ENCODE measurements at regions not wholly inside any gene's neighbourhood (a gene's known extent, or its start where the extent isn't known, plus 50 kb on each side); places are given as distances from the start of the nearest gene placed in this dataset.
A peak's percentile ranks its signal among the peaks of the same experiment; 100 is the strongest.

- no peak overlapping the region for H3K9ac ChIP-seq (ENCODE audit: insufficient read depth in 1 of 2, low read length in 2 of 2)
- no peak overlapping the region for H3K4me3 ChIP-seq
- ATAC-seq (ENCODE audit: insufficient read depth, low FRiP score), result no peak
- H3K36me3 ChIP-seq (ENCODE audit: control insufficient read depth in 4 of 4, insufficient read depth in 4 of 4, low read length in 4 of 4), result no peaks in the 10 kb centered on the region
- H3K27ac ChIP-seq (ENCODE audit: low read depth in 1 of 2, low read length in 1 of 2), result no peak overlapping the region
- H3K4me1 ChIP-seq (ENCODE audit: control insufficient read depth in 5 of 5, insufficient read depth in 5 of 5, low read length in 5 of 5), result peaks cover 0 to 12% (median 0%) of the 10 kb centered on the region in 5 donors
- DNase-seq, result no peak
- H3K27me3 ChIP-seq (ENCODE audit: control insufficient read depth in 3 of 3, insufficient read depth in 3 of 3, low read length in 2 of 3), result no peaks in the 10 kb centered on the region
- TF ChIP-seq, protein P1, sequence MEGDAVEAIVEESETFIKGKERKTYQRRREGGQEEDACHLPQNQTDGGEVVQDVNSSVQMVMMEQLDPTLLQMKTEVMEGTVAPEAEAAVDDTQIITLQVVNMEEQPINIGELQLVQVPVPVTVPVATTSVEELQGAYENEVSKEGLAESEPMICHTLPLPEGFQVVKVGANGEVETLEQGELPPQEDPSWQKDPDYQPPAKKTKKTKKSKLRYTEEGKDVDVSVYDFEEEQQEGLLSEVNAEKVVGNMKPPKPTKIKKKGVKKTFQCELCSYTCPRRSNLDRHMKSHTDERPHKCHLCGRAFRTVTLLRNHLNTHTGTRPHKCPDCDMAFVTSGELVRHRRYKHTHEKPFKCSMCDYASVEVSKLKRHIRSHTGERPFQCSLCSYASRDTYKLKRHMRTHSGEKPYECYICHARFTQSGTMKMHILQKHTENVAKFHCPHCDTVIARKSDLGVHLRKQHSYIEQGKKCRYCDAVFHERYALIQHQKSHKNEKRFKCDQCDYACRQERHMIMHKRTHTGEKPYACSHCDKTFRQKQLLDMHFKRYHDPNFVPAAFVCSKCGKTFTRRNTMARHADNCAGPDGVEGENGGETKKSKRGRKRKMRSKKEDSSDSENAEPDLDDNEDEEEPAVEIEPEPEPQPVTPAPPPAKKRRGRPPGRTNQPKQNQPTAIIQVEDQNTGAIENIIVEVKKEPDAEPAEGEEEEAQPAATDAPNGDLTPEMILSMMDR (IDR thresholded peaks at IDR 0.05; ENCODE audit: control extremely low read depth, extremely low read depth), result no peak
- no peaks in the 10 kb centered on the region for H3K9me3 ChIP-seq (ENCODE audit: control insufficient read depth in 4 of 4, insufficient read depth in 3 of 4, low read length in 3 of 4)
- WGBS, 2 donors, result 77 to 91% methylated on average over 19 to 20 of the region's 20 CpGs
Measured at GRCh38 chr14:101194373-101195308, 291.1 kb upstream of the RTL1 start.

- TF ChIP-seq, protein P1 (IDR thresholded peaks at IDR 0.05; ENCODE audit: control extremely low read depth, extremely low read depth), result no peak
- Histone ChIP-seq H3K9me3 (ENCODE audit: control insufficient read depth in 4 of 4, insufficient read depth in 3 of 4, low read length in 3 of 4) (no peaks in the 10 kb centered on the region), H3K4me3 (no peak overlapping the region), H3K36me3 (ENCODE audit: control insufficient read depth in 4 of 4, insufficient read depth in 4 of 4, low read length in 4 of 4) (no peaks in the 10 kb centered on the region), H3K4me1 (ENCODE audit: control insufficient read depth in 5 of 5, insufficient read depth in 5 of 5, low read length in 5 of 5) (peaks cover 0 to 12% (median 0%) of the 10 kb centered on the region in 5 donors), H3K27ac (ENCODE audit: low read depth in 1 of 2, low read length in 1 of 2) (no peak overlapping the region), H3K9ac (ENCODE audit: insufficient read depth in 1 of 2, low read length in 2 of 2) (no peak overlapping the region), H3K27me3 (ENCODE audit: control insufficient read depth in 3 of 3, insufficient read depth in 3 of 3, low read length in 2 of 3) (no peaks in the 10 kb centered on the region)
- ATAC-seq (ENCODE audit: insufficient read depth, low FRiP score) (no peak), DNase-seq (peak in 2 of 3 donors; percentile 22 to 43)
- 65 to 78% methylated on average over 12 of the region's 12 CpGs for whole genome bisulfite sequencing, 2 donors
Measured at GRCh38 chr14:101195309-101195901, 291.9 kb upstream of the RTL1 start.

DNA sequence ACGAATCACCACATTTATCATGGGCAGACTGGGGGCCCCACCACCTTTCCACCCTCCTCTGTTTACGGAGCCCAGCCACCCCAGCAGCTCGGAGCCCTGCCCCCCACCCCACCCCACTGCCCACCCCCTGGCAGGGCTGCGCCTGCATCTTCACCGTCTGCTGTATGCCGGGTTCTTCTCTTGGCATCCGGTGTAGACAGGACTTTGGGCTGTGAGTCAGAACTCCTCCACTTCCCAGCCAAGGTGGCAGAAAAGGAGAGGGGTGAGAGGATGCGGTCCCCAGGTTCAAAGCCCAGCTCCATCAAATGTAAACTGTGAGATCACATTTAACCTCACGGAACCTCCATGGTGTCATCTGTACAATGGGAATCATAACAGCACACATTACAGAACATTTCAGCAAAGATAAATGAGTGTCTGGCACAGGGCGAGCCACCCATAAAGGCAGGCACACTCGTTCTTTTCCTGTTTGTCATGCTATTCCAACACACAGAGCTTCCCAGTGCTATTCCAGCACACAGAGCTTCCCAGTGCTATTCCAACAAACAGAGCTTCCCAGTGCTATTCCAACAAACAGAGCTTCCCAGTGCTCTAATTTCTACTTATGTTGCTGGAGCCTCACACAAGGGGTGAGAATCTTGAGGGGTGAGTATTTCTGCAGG, 292.7 kb upstream of the RTL1 start:
- H3K9ac ChIP-seq (ENCODE audit: insufficient read depth in 1 of 2, low read length in 2 of 2), result no peak overlapping the region
- WGBS, 2 donors, result 74 to 92% methylated on average over 11 of the region's 11 CpGs

More for the DNA sequence above, 292.7 kb upstream of the RTL1 start:
- TF ChIP-seq, protein P1 (IDR thresholded peaks at IDR 0.05; ENCODE audit: control extremely low read depth, extremely low read depth), result no peak
- DNase-seq, result no peak
- H3K9me3 ChIP-seq (ENCODE audit: control insufficient read depth in 4 of 4, insufficient read depth in 3 of 4, low read length in 3 of 4), result no peaks in the 10 kb centered on the region
- H3K36me3 ChIP-seq (ENCODE audit: control insufficient read depth in 4 of 4, insufficient read depth in 4 of 4, low read length in 4 of 4), result no peaks in the 10 kb centered on the region
- ATAC-seq (ENCODE audit: insufficient read depth, low FRiP score), result no peak
- H3K4me3 ChIP-seq, result no peak overlapping the region
- no peaks in the 10 kb centered on the region for H3K27me3 ChIP-seq (ENCODE audit: control insufficient read depth in 3 of 3, insufficient read depth in 3 of 3, low read length in 2 of 3)
- no peak overlapping the region for H3K27ac ChIP-seq (ENCODE audit: low read depth in 1 of 2, low read length in 1 of 2)
- H3K4me1 ChIP-seq (ENCODE audit: control insufficient read depth in 5 of 5, insufficient read depth in 5 of 5, low read length in 5 of 5), result peaks cover 0 to 12% (median 0%) of the 10 kb centered on the region in 5 donors
